DOHH2 (cell line): ENCODE measurements at regions not wholly inside any gene's neighbourhood (a gene's known extent, or its start where the extent isn't known, plus 50 kb on each side); places are given as distances from the start of the nearest gene placed in this dataset.
"Not testable (repeated sequence)": the region's sequence is repeated elsewhere in the genome, so short reads cannot be mapped to it uniquely, and the experiment has no call there.

ENCODE experiments used
- EZH2phosphoT487 ChIP-seq: fragments of 200-600 bp; sonication (generic); IDR thresholded peaks from 2 replicates; pipeline ENCODE4 v1.6.1; 2017; ENCODE audit warnings: borderline replicate concordance, mild to moderate bottlenecking, antibody characterized with exemption, low read length, moderate library complexity, mixed read lengths
- TF ChIP-seq, protein P1 (sequence below): fragments of 200-600 bp; sonication (generic); IDR thresholded peaks from one replicate; pipeline ENCODE4 v1.5.1; 2014; ENCODE audit warnings: antibody characterized with exemption, mild to moderate bottlenecking, low read depth, low read length; ENCODE audit not compliant: poor library complexity, severe bottlenecking

DNA sequence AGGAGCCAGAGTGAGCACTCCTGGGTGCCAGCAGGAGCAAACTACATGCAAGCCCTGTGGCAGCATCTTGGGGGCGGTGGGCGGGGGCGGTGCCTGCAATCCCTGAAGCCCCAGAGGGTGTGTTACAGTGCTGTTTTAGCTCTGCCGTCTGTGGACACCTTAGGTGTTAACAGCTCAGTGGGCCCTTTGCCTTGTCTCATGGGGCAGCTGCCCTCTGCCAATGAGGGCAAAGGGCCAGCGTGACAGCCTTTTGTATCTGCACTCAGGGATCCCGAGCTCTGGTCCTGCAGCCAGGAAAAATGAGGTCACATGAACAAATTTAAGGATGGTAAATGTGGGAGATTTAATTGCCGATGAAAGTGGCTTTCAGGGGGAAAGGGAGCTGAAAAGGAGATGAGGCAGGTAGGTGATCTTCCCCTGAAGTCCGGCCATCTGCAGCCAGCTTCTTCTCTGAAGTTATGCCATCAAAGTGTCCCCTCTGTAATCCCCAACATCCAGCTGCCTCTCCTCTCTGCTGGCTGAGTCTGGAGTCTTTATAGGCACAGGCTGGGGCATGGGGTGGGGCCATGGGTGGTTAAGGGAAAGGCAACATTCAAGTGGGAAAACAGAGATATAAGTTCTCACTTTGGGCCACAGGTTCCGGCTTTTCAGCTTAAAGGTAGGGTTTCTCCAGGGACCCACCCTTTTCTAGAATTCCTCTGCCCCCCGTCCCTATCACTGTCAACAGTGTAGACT lies 267.1 kb upstream of the NBPF12 start:
- TF ChIP-seq, protein P1, sequence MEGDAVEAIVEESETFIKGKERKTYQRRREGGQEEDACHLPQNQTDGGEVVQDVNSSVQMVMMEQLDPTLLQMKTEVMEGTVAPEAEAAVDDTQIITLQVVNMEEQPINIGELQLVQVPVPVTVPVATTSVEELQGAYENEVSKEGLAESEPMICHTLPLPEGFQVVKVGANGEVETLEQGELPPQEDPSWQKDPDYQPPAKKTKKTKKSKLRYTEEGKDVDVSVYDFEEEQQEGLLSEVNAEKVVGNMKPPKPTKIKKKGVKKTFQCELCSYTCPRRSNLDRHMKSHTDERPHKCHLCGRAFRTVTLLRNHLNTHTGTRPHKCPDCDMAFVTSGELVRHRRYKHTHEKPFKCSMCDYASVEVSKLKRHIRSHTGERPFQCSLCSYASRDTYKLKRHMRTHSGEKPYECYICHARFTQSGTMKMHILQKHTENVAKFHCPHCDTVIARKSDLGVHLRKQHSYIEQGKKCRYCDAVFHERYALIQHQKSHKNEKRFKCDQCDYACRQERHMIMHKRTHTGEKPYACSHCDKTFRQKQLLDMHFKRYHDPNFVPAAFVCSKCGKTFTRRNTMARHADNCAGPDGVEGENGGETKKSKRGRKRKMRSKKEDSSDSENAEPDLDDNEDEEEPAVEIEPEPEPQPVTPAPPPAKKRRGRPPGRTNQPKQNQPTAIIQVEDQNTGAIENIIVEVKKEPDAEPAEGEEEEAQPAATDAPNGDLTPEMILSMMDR: not testable (repeated sequence)
- TF ChIP-seq EZH2phosphoT487: not testable (repeated sequence)
